ENCODE measurements at regions not wholly inside any gene's neighbourhood (a gene's known extent, or its start where the extent isn't known, plus 50 kb on each side); places are given as distances from the start of the nearest gene placed in this dataset.

- TF ChIP-seq, protein P1, sequence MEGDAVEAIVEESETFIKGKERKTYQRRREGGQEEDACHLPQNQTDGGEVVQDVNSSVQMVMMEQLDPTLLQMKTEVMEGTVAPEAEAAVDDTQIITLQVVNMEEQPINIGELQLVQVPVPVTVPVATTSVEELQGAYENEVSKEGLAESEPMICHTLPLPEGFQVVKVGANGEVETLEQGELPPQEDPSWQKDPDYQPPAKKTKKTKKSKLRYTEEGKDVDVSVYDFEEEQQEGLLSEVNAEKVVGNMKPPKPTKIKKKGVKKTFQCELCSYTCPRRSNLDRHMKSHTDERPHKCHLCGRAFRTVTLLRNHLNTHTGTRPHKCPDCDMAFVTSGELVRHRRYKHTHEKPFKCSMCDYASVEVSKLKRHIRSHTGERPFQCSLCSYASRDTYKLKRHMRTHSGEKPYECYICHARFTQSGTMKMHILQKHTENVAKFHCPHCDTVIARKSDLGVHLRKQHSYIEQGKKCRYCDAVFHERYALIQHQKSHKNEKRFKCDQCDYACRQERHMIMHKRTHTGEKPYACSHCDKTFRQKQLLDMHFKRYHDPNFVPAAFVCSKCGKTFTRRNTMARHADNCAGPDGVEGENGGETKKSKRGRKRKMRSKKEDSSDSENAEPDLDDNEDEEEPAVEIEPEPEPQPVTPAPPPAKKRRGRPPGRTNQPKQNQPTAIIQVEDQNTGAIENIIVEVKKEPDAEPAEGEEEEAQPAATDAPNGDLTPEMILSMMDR (conservative IDR thresholded peaks at IDR 0.05) = no peak
- TF ChIP-seq ZFX (IDR thresholded peaks at IDR 0.05) = no peak
These were observed 104.4 kb upstream of the GNG12 start for GRCh38 chr1:67937651-67938050.
